ENCODE measurements at regions not wholly inside any gene's neighbourhood (a gene's known extent, or its start where the extent isn't known, plus 50 kb on each side); places are given as distances from the start of the nearest gene placed in this dataset.

DNA sequence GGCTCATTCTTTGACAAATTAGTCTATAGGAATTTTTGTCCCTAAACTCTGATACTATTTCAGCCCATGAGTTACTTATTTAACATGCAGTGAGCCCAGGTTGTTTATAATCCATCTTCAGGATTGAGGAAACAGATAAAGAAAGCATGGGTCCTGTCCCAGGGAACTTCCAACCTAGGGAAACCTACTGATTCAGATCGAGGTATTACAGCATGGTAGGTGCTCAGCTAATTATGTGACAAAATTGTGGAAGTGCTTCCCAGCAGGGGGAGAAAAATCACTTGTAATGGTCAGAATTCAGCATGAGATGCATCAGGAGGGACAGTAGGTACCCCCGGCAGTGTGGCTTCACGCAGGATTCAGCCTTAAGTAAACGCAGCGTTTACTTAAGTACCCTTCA, 171.3 kb downstream of the NUFIP1 start:
- H3K9me3 ChIP-seq (ENCODE audit: control insufficient read depth, insufficient read depth, low read length) = no peaks in the 10 kb centered on the region
- no peaks in the 10 kb centered on the region for H3K4me1 ChIP-seq (ENCODE audit: control insufficient read depth, insufficient read depth, low read length)
- 89% methylated on average over 5 of the region's 5 CpGs for WGBS (ENCODE audit: insufficient coverage)
- no peaks in the 10 kb centered on the region for H3K36me3 ChIP-seq (ENCODE audit: control insufficient read depth, insufficient read depth, low read length)
- H3K27me3 ChIP-seq (ENCODE audit: control insufficient read depth, insufficient read depth, low read length) = no peaks in the 10 kb centered on the region
- H3K4me3 ChIP-seq (ENCODE audit: low read depth, low read length) = no peak overlapping the region
- no peak for DNase-seq (ENCODE audit: low read depth in 4 of 6, low spot score in 6 of 6)
- H3K27ac ChIP-seq (ENCODE audit: low read depth, low read length) = no peak overlapping the region

DNA sequence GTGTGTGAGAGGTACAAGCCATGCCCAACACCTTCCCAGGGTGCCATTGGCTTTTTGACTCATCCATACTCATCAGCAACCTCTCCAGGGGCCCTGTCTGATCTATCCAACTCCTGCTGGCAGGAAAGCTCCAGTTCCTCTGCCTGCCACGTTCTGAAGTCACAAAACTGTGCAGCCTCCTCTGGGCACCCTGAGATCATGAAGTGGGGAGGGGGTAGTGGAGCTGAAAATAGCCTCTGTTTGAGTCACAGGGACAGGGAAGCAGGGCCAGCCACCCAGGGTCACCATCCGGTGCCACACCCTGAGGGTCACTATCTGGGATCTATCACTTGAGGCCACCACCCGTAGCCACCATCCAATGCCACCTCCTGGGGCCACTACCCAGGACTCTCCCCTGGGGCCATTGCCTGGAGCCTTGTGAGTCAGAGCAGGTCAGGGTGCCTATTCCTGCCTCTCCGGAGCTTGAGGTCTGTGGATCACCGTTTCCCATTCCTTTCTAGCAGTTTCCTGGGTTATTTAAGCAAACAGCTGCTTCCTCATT, 172.1 kb downstream of the NUFIP1 start:
- H3K4me3 ChIP-seq (ENCODE audit: low read depth, low read length) = no peak overlapping the region
- 63% methylated on average over 5 of the region's 5 CpGs for WGBS (ENCODE audit: insufficient coverage)
- DNase-seq (ENCODE audit: low read depth in 4 of 6, low spot score in 6 of 6) = no peak
- no peaks in the 10 kb centered on the region for H3K9me3 ChIP-seq (ENCODE audit: control insufficient read depth, insufficient read depth, low read length)
- no peaks in the 10 kb centered on the region for H3K4me1 ChIP-seq (ENCODE audit: control insufficient read depth, insufficient read depth, low read length)
- no peak overlapping the region for H3K27ac ChIP-seq (ENCODE audit: low read depth, low read length)
- no peaks in the 10 kb centered on the region for H3K27me3 ChIP-seq (ENCODE audit: control insufficient read depth, insufficient read depth, low read length)
- no peaks in the 10 kb centered on the region for H3K36me3 ChIP-seq (ENCODE audit: control insufficient read depth, insufficient read depth, low read length)

DNA sequence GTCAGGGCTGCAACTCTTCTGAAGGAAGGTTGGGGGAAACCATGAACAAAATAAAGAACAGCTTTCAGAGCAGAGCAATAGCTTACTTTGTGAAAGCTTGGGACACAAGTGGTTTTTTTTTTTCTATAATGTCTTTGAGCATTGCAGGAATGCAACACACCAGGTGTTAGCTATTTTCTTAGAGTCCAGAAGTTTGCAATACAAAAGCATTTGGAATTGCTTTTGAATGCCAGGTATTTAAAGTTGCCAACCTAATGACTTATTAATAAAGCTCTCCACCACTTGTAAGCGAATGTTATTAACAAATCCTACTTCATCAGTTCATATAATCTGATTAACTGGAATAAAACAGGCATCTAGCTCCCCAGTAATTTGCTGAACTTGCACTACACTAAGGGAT, 172.6 kb downstream of the NUFIP1 start:
- H3K36me3 ChIP-seq (ENCODE audit: control insufficient read depth, insufficient read depth, low read length) = no peaks in the 10 kb centered on the region
- H3K4me1 ChIP-seq (ENCODE audit: control insufficient read depth, insufficient read depth, low read length) = no peaks in the 10 kb centered on the region
- no peak overlapping the region for H3K4me3 ChIP-seq (ENCODE audit: low read depth, low read length)
- no CpG with 5 or more reads among the region's 1 CpG for WGBS (ENCODE audit: insufficient coverage)
- no peak overlapping the region for H3K27ac ChIP-seq (ENCODE audit: low read depth, low read length)
- DNase-seq (ENCODE audit: low read depth in 4 of 6, low spot score in 6 of 6) = no peak
- H3K9me3 ChIP-seq (ENCODE audit: control insufficient read depth, insufficient read depth, low read length) = no peaks in the 10 kb centered on the region
- no peaks in the 10 kb centered on the region for H3K27me3 ChIP-seq (ENCODE audit: control insufficient read depth, insufficient read depth, low read length)

DNA sequence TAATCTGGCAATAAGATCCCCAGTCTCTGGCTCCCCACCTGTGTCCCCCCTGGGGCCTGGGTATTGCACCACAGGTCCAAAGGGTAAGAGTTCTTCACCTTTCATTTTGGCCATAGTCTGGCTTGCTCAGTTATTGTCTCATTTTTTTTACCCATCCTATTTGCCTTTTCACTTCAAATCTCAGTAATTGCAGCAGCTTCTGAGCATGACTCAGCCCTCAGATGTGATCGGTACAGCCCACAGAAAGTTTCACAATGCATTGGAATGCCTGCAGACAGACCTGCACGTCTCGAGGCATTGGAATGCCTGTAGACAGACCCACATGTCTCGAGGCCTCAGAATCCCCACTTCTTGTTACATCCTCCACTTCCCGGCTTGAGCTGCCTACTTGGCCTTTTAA, 173.6 kb downstream of the NUFIP1 start:
- no peak overlapping the region for H3K27ac ChIP-seq (ENCODE audit: low read depth, low read length)
- no peak overlapping the region for H3K4me3 ChIP-seq (ENCODE audit: low read depth, low read length)
- H3K36me3 ChIP-seq (ENCODE audit: control insufficient read depth, insufficient read depth, low read length) = no peaks in the 10 kb centered on the region
- no peak for DNase-seq (ENCODE audit: low read depth in 4 of 6, low spot score in 6 of 6)
- no peaks in the 10 kb centered on the region for H3K4me1 ChIP-seq (ENCODE audit: control insufficient read depth, insufficient read depth, low read length)
- no peaks in the 10 kb centered on the region for H3K9me3 ChIP-seq (ENCODE audit: control insufficient read depth, insufficient read depth, low read length)
- no peaks in the 10 kb centered on the region for H3K27me3 ChIP-seq (ENCODE audit: control insufficient read depth, insufficient read depth, low read length)
- 76% methylated on average over 5 of the region's 5 CpGs for WGBS (ENCODE audit: insufficient coverage)

DNA sequence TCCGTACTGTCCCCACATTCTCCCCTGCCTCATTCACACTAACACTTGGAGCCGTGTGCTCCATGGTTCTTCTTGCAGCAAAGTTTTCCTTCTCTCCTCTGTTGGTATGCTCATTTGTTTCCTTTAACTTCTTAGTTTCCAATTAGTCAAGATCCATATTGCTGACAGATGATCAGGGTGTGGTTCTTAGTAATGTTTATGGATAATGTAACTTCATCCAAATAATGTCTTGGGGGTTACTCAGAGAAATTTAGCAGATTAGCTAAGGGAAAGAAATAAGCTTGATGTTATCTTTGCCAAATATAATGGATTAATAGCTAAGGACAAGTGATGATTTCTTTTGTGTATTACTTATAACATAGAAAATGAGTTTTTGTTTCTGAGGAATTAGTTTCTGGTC, 174.4 kb downstream of the NUFIP1 start:
- Histone ChIP-seq H3K4me1 (ENCODE audit: control insufficient read depth, insufficient read depth, low read length) (no peaks in the 10 kb centered on the region), H3K36me3 (ENCODE audit: control insufficient read depth, insufficient read depth, low read length) (no peaks in the 10 kb centered on the region), H3K4me3 (ENCODE audit: low read depth, low read length) (no peak overlapping the region), H3K27ac (ENCODE audit: low read depth, low read length) (no peak overlapping the region), H3K27me3 (ENCODE audit: control insufficient read depth, insufficient read depth, low read length) (no peaks in the 10 kb centered on the region), H3K9me3 (ENCODE audit: control insufficient read depth, insufficient read depth, low read length) (no peaks in the 10 kb centered on the region)
- 89% methylated on average over 1 of the region's 2 CpGs for WGBS (ENCODE audit: insufficient coverage)
- no peak for DNase-seq (ENCODE audit: low read depth in 4 of 6, low spot score in 6 of 6)

DNA sequence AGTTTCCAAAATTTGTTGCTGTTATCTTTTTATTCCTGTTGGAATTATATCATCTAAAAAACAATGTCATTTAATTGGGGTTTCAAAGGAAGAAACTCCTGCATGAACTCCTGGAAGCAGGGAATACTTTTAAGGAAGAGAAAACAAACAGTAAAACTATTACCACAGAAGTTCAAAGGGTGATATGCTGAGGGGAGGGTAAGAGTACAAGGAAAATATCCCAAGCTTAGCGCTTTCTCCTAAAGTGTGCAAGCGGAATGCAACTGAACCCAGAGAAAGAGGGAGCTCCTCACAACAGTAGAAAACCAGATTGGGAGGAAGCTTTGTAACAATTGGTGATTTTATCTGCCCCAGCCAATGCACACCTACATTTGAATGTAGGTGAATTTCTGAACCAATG, 175.1 kb downstream of the NUFIP1 start:
- Histone ChIP-seq H3K4me3 (ENCODE audit: low read depth, low read length) (no peak overlapping the region), H3K27ac (ENCODE audit: low read depth, low read length) (no peak overlapping the region), H3K4me1 (ENCODE audit: control insufficient read depth, insufficient read depth, low read length) (no peaks in the 10 kb centered on the region), H3K9me3 (ENCODE audit: control insufficient read depth, insufficient read depth, low read length) (no peaks in the 10 kb centered on the region), H3K27me3 (ENCODE audit: control insufficient read depth, insufficient read depth, low read length) (no peaks in the 10 kb centered on the region), H3K36me3 (ENCODE audit: control insufficient read depth, insufficient read depth, low read length) (no peaks in the 10 kb centered on the region)
- DNase-seq (ENCODE audit: low read depth in 4 of 6, low spot score in 6 of 6) = no peak
- no CpG with 5 or more reads among the region's 2 CpGs for WGBS (ENCODE audit: insufficient coverage)

DNA sequence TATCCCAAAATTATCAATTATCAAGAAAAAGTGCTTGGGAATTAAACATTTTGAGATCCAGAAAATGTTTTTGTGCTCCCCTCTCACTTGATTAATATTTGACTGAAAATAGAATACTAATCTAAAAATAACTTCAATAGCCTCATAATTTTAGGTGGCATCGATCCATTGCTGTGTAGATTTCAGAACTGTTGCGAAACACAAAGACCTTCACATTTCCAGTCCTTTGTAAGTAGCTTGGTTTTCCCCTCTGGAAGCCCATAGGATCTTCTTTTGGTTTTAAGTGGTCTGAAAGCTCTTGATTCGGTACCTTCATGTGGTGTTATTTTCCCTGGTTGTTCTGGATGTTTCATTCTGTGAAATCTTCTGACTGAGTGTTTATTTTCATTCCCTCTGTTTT, 176.5 kb downstream of the NUFIP1 start:
- Histone ChIP-seq H3K27ac (ENCODE audit: low read depth, low read length) (no peak overlapping the region), H3K27me3 (ENCODE audit: control insufficient read depth, insufficient read depth, low read length) (no peaks in the 10 kb centered on the region), H3K4me1 (ENCODE audit: control insufficient read depth, insufficient read depth, low read length) (no peaks in the 10 kb centered on the region), H3K4me3 (ENCODE audit: low read depth, low read length) (no peak overlapping the region), H3K9me3 (ENCODE audit: control insufficient read depth, insufficient read depth, low read length) (no peaks in the 10 kb centered on the region), H3K36me3 (ENCODE audit: control insufficient read depth, insufficient read depth, low read length) (no peaks in the 10 kb centered on the region)
- DNase-seq (ENCODE audit: low read depth in 4 of 6, low spot score in 6 of 6) = no peak
- WGBS (ENCODE audit: insufficient coverage) = no CpG with 5 or more reads among the region's 3 CpGs

DNA sequence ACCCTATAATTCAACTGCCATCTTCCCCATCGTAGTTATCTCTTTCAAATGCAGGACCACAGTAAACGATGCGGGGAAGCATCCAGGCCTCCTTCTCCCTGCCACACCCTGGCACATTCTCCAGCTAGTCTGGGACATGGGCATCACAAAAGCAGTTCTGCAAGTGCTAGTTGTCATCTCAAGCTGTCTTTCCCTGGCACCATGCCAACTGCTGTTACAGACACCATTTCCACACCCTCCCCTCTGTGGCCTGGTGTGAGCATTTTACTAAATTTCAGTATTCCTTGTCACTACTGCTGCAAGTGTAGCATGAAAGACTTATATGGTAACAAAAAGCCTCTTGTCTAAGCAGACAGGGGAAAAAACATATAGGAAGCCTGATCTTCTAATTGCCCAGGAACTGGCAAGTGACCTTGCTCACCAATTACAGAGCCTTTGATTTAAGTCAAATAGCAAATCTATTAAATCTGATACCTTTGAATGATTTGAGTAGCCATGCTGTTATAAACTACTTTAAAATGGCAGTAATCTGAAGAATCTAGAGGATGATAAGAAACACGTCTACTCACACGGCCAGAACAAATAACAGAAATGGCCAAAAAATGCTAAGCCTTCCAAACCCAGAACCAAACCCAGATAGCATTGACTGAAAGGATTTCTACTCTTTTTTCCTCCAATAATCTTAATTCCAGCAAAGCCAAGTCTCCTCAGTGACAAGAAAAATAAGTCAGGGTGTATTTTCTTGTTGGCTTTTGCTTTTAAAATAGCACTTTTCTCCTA, 179.0 kb downstream of the NUFIP1 start:
- no peak overlapping the region for H3K27ac ChIP-seq (ENCODE audit: low read depth, low read length)
- no peaks in the 10 kb centered on the region for H3K36me3 ChIP-seq (ENCODE audit: control insufficient read depth, insufficient read depth, low read length)
- no peak overlapping the region for H3K4me3 ChIP-seq (ENCODE audit: low read depth, low read length)
- no peaks in the 10 kb centered on the region for H3K27me3 ChIP-seq (ENCODE audit: control insufficient read depth, insufficient read depth, low read length)
- WGBS (ENCODE audit: insufficient coverage) = 69% methylated on average over 3 of the region's 5 CpGs
- no peaks in the 10 kb centered on the region for H3K9me3 ChIP-seq (ENCODE audit: control insufficient read depth, insufficient read depth, low read length)
- H3K4me1 ChIP-seq (ENCODE audit: control insufficient read depth, insufficient read depth, low read length) = peaks cover 12% of the 10 kb centered on the region
- peak in 2 of 6 donors; percentile 72 to 74 for DNase-seq (ENCODE audit: low read depth in 4 of 6, low spot score in 6 of 6)

DNA sequence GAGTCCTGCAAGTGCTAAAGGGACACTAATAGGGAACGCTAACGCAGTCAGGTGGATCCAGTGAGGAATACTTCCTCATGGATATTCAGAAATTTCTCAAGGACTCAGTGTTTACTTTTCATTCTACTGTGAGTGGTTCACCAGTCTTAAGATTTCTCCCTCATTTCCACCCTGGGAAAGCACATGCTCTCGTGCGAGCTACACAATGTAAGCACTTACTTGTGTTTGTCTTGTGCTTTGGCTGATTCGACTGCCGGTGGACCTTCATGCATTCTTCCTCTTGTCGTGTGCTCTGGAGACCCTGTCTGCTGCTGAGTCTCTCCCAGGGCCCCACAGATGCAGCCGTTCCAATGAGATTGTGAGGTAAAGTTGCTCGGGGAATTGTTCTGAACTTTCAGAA, 180.1 kb downstream of the NUFIP1 start:
- Histone ChIP-seq H3K27ac (ENCODE audit: low read depth, low read length) (no peak overlapping the region), H3K4me3 (ENCODE audit: low read depth, low read length) (no peak overlapping the region), H3K4me1 (ENCODE audit: control insufficient read depth, insufficient read depth, low read length) (peaks cover 12% of the 10 kb centered on the region), H3K27me3 (ENCODE audit: control insufficient read depth, insufficient read depth, low read length) (no peaks in the 10 kb centered on the region), H3K36me3 (ENCODE audit: control insufficient read depth, insufficient read depth, low read length) (no peaks in the 10 kb centered on the region), H3K9me3 (ENCODE audit: control insufficient read depth, insufficient read depth, low read length) (no peaks in the 10 kb centered on the region)
- no peak for DNase-seq (ENCODE audit: low read depth in 4 of 6, low spot score in 6 of 6)
- 72% methylated on average over 7 of the region's 9 CpGs for WGBS (ENCODE audit: insufficient coverage)

DNA sequence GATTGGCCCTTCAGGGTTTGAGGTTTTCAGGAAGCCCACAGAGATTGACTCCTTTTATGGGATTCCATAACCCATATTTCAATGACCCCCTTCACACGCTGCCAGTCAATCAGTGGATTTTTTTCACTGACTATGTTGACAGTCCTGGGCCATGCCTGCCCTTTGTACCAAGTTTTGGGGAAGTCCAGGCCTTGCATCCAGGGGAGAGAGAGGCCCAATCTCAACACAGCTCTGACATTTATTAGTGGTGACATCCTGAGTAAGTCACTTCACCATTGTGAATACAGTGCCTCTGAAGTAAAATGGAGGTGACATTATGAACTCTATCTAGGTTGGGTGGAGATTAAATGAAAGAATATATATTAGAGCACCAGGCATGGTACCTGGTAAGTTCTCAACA, 181.1 kb downstream of the NUFIP1 start:
- Histone ChIP-seq H3K9me3 (ENCODE audit: control insufficient read depth, insufficient read depth, low read length) (no peaks in the 10 kb centered on the region), H3K36me3 (ENCODE audit: control insufficient read depth, insufficient read depth, low read length) (no peaks in the 10 kb centered on the region), H3K4me3 (ENCODE audit: low read depth, low read length) (no peak overlapping the region), H3K4me1 (ENCODE audit: control insufficient read depth, insufficient read depth, low read length) (peaks cover 12% of the 10 kb centered on the region), H3K27me3 (ENCODE audit: control insufficient read depth, insufficient read depth, low read length) (no peaks in the 10 kb centered on the region), H3K27ac (ENCODE audit: low read depth, low read length) (no peak overlapping the region)
- WGBS (ENCODE audit: insufficient coverage) = 100% methylated on average over 1 of the region's 1 CpG
- no peak for DNase-seq (ENCODE audit: low read depth in 4 of 6, low spot score in 6 of 6)

All from spinal cord (tissue), 9 donors.